GM12878 (cell line): ENCODE measurements at regions not wholly inside any gene's neighbourhood (a gene's known extent, or its start where the extent isn't known, plus 50 kb on each side); places are given as distances from the start of the nearest gene placed in this dataset.

Experiments
- BRCA1 ChIP-seq: IDR thresholded peaks from 2 replicates; pipeline ENCODE4 v1.6.1; 2011; ENCODE audit warnings: low read depth, low read length, improper control_type of control experiment
- IRF4 ChIP-seq: IDR thresholded peaks from 2 replicates; pipeline ENCODE4 v1.6.1; 2011; ENCODE audit warnings: low read depth, low read length
- RCOR1 ChIP-seq: conservative IDR thresholded peaks from 2 replicates; pipeline ENCODE4 v1.6.1; 2012; ENCODE audit warnings: low read depth, low read length, improper control_type of control experiment
- STAT3 ChIP-seq: IDR thresholded peaks from 2 replicates; pipeline ENCODE4 v1.6.1; 2011; ENCODE audit warnings: low read depth, low read length, improper control_type of control experiment
- TBL1XR1 ChIP-seq: IDR thresholded peaks from 2 replicates; pipeline ENCODE4 v1.6.1; 2012; ENCODE audit warnings: low read depth, low read length, improper control_type of control experiment
- YBX1 ChIP-seq: fragments of 450-650 bp; IDR thresholded peaks from 2 replicates; pipeline ENCODE4 v1.6.1; 2016; ENCODE audit warnings: antibody characterized with exemption
- TF ChIP-seq, protein P1 (sequence below): fragments of 450-650 bp; formaldehyde crosslinking; IDR thresholded peaks from 2 replicates; pipeline ENCODE4 v1.5.0; 2022; ENCODE audit warnings: mild to moderate bottlenecking, missing genetic modification characterization
- TF ChIP-seq, protein P2 (sequence below): fragments of 450-650 bp; IDR thresholded peaks from 2 replicates; pipeline ENCODE4 v1.6.1; 2018; ENCODE audit warnings: borderline replicate concordance, mild to moderate bottlenecking; ENCODE audit not compliant: partially characterized antibody
- TF ChIP-seq, protein P3 (sequence below): IDR thresholded peaks from 2 replicates; pipeline ENCODE4 v1.6.1; 2012; ENCODE audit warnings: improper control_type of control experiment, low read depth, low read length; ENCODE audit not compliant: insufficient replicate concordance

DNA sequence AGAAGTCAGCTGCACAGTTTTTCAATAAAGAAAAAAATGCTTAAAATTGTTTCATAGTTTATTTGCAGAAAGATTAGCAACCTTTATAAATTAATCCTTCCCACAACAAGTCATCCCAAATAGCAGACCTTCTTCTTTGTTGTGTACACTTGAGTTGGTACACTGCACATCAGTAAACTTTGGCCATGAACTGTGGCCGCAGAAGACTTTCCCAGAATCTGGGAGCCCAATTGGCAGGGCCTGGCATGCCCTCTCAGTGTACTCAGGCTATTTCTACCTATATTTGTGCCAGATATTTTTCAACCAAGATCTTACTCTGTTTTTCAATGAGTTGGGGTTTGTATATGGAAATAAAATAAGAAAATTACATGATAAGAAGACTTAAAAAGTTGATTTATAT, 133.1 kb downstream of the DIPK2A start (continued):
- TF ChIP-seq, protein P1, sequence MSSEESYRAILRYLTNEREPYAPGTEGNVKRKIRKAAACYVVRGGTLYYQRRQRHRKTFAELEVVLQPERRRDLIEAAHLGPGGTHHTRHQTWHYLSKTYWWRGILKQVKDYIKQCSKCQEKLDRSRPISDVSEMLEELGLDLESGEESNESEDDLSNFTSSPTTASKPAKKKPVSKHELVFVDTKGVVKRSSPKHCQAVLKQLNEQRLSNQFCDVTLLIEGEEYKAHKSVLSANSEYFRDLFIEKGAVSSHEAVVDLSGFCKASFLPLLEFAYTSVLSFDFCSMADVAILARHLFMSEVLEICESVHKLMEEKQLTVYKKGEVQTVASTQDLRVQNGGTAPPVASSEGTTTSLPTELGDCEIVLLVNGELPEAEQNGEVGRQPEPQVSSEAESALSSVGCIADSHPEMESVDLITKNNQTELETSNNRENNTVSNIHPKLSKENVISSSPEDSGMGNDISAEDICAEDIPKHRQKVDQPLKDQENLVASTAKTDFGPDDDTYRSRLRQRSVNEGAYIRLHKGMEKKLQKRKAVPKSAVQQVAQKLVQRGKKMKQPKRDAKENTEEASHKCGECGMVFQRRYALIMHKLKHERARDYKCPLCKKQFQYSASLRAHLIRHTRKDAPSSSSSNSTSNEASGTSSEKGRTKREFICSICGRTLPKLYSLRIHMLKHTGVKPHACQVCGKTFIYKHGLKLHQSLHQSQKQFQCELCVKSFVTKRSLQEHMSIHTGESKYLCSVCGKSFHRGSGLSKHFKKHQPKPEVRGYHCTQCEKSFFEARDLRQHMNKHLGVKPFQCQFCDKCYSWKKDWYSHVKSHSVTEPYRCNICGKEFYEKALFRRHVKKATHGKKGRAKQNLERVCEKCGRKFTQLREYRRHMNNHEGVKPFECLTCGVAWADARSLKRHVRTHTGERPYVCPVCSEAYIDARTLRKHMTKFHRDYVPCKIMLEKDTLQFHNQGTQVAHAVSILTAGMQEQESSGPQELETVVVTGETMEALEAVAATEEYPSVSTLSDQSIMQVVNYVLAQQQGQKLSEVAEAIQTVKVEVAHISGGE (CRISPR knock-in tag): no peak
- TF ChIP-seq STAT3 (no peak), BRCA1 (no peak), RCOR1 (no peak), TBL1XR1 (no peak), YBX1 (no peak), IRF4 (no peak)
- TF ChIP-seq, protein P2, sequence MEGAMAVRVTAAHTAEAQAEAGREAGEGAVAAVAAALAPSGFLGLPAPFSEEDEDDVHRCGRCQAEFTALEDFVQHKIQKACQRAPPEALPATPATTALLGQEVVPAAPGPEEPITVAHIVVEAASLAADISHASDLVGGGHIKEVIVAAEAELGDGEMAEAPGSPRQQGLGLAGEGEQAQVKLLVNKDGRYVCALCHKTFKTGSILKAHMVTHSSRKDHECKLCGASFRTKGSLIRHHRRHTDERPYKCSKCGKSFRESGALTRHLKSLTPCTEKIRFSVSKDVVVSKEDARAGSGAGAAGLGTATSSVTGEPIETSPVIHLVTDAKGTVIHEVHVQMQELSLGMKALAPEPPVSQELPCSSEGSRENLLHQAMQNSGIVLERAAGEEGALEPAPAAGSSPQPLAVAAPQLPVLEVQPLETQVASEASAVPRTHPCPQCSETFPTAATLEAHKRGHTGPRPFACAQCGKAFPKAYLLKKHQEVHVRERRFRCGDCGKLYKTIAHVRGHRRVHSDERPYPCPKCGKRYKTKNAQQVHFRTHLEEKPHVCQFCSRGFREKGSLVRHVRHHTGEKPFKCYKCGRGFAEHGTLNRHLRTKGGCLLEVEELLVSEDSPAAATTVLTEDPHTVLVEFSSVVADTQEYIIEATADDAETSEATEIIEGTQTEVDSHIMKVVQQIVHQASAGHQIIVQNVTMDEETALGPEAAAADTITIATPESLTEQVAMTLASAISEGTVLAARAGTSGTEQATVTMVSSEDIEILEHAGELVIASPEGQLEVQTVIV: no peak
- TF ChIP-seq, protein P3, sequence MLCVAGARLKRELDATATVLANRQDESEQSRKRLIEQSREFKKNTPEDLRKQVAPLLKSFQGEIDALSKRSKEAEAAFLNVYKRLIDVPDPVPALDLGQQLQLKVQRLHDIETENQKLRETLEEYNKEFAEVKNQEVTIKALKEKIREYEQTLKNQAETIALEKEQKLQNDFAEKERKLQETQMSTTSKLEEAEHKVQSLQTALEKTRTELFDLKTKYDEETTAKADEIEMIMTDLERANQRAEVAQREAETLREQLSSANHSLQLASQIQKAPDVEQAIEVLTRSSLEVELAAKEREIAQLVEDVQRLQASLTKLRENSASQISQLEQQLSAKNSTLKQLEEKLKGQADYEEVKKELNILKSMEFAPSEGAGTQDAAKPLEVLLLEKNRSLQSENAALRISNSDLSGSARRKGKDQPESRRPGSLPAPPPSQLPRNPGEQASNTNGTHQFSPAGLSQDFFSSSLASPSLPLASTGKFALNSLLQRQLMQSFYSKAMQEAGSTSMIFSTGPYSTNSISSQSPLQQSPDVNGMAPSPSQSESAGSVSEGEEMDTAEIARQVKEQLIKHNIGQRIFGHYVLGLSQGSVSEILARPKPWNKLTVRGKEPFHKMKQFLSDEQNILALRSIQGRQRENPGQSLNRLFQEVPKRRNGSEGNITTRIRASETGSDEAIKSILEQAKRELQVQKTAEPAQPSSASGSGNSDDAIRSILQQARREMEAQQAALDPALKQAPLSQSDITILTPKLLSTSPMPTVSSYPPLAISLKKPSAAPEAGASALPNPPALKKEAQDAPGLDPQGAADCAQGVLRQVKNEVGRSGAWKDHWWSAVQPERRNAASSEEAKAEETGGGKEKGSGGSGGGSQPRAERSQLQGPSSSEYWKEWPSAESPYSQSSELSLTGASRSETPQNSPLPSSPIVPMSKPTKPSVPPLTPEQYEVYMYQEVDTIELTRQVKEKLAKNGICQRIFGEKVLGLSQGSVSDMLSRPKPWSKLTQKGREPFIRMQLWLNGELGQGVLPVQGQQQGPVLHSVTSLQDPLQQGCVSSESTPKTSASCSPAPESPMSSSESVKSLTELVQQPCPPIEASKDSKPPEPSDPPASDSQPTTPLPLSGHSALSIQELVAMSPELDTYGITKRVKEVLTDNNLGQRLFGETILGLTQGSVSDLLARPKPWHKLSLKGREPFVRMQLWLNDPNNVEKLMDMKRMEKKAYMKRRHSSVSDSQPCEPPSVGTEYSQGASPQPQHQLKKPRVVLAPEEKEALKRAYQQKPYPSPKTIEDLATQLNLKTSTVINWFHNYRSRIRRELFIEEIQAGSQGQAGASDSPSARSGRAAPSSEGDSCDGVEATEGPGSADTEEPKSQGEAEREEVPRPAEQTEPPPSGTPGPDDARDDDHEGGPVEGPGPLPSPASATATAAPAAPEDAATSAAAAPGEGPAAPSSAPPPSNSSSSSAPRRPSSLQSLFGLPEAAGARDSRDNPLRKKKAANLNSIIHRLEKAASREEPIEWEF: no peak
